ENCODE measurements at regions not wholly inside any gene's neighbourhood (a gene's known extent, or its start where the extent isn't known, plus 50 kb on each side); places are given as distances from the start of the nearest gene placed in this dataset.
"Not testable (repeated sequence)": the region's sequence is repeated elsewhere in the genome, so short reads cannot be mapped to it uniquely, and the experiment has no call there.

- DNase-seq: no peak
- CTCF ChIA-PET: no interaction called here
- POLR2A ChIA-PET: no interaction called here
Observed at GRCh38 chr14:38553586-38553985, 297.7 kb upstream of the CLEC14A start.

GRCh38 chr14:38549564-38549963, 293.7 kb upstream of the CLEC14A start:
- peak; percentile 1 to 66 (median 26) for DNase-seq
- Histone ChIP-seq H3K27me3 (replicated peaks in 2 of 5; ENCODE audit: control insufficient read depth in 4 of 5, insufficient read depth in 5 of 5, low read length in 4 of 5) (no peaks in the 10 kb centered on the region), H3K4me3 (ENCODE audit: control insufficient read depth in 1 of 7, extremely low read depth in 1 of 7, insufficient read depth in 4 of 7, low read depth in 2 of 7, low read length in 6 of 7) (no peak overlapping the region), H3K36me3 (ENCODE audit: control insufficient read depth in 4 of 4, insufficient read depth in 4 of 4, low read length in 3 of 4) (no peaks in the 10 kb centered on the region), H3K4me1 (ENCODE audit: control extremely low read depth in 1 of 4, control insufficient read depth in 4 of 4, insufficient read depth in 4 of 4, low read length in 3 of 4) (peaks cover 2 to 14% (median 11%) of the 10 kb centered on the region in 4 experiments), H3K27ac (ENCODE audit: insufficient read depth in 1 of 2, low read depth in 1 of 2, low read length in 2 of 2, poor library complexity in 1 of 2, severe bottlenecking in 2 of 2) (no peak overlapping the region), H3K9me3 (ENCODE audit: control extremely low read depth in 1 of 5, control insufficient read depth in 4 of 5, insufficient read depth in 2 of 5, low read depth in 1 of 5, low read length in 4 of 5) (no peaks in the 10 kb centered on the region)
- ChIA-PET POLR2A (no interaction called here), CTCF (no interaction called here)
- no CpG with 5 or more reads among the region's 4 CpGs for WGBS (ENCODE audit: insufficient coverage)

More at GRCh38 chr14:38553586-38553985, 297.7 kb upstream of the CLEC14A start:
- H3K27me3 ChIP-seq (replicated peaks in 2 of 5; ENCODE audit: control insufficient read depth in 4 of 5, insufficient read depth in 5 of 5, low read length in 4 of 5): no peaks in the 10 kb centered on the region
- peaks cover 2 to 14% (median 9%) of the 10 kb centered on the region in 4 experiments for H3K4me1 ChIP-seq (ENCODE audit: control extremely low read depth in 1 of 4, control insufficient read depth in 4 of 4, insufficient read depth in 4 of 4, low read length in 3 of 4)
- no peak overlapping the region for H3K27ac ChIP-seq (ENCODE audit: insufficient read depth in 1 of 2, low read depth in 1 of 2, low read length in 2 of 2, poor library complexity in 1 of 2, severe bottlenecking in 2 of 2)
- H3K36me3 ChIP-seq (ENCODE audit: control insufficient read depth in 4 of 4, insufficient read depth in 4 of 4, low read length in 3 of 4): no peaks in the 10 kb centered on the region
- peaks cover 0 to under 1% (median 0%) of the 10 kb centered on the region in 5 experiments for H3K9me3 ChIP-seq (ENCODE audit: control extremely low read depth in 1 of 5, control insufficient read depth in 4 of 5, insufficient read depth in 2 of 5, low read depth in 1 of 5, low read length in 4 of 5)
- no peak overlapping the region for H3K4me3 ChIP-seq (ENCODE audit: control insufficient read depth in 1 of 7, extremely low read depth in 1 of 7, insufficient read depth in 4 of 7, low read depth in 2 of 7, low read length in 6 of 7)

- ChIA-PET CTCF (no interaction called here), POLR2A (no interaction called here)
- Histone ChIP-seq H3K4me1 (ENCODE audit: control extremely low read depth in 1 of 4, control insufficient read depth in 4 of 4, insufficient read depth in 4 of 4, low read length in 3 of 4) (peaks cover 2 to 14% (median 11%) of the 10 kb centered on the region in 4 experiments), H3K36me3 (ENCODE audit: control insufficient read depth in 4 of 4, insufficient read depth in 4 of 4, low read length in 3 of 4) (no peaks in the 10 kb centered on the region), H3K27me3 (replicated peaks in 2 of 5; ENCODE audit: control insufficient read depth in 4 of 5, insufficient read depth in 5 of 5, low read length in 4 of 5) (no peaks in the 10 kb centered on the region), H3K9me3 (ENCODE audit: control extremely low read depth in 1 of 5, control insufficient read depth in 4 of 5, insufficient read depth in 2 of 5, low read depth in 1 of 5, low read length in 4 of 5) (no peaks in the 10 kb centered on the region), H3K27ac (ENCODE audit: insufficient read depth in 1 of 2, low read depth in 1 of 2, low read length in 2 of 2, poor library complexity in 1 of 2, severe bottlenecking in 2 of 2) (no peak overlapping the region), H3K4me3 (ENCODE audit: control insufficient read depth in 1 of 7, extremely low read depth in 1 of 7, insufficient read depth in 4 of 7, low read depth in 2 of 7, low read length in 6 of 7) (no peak overlapping the region)
- no peak for DNase-seq
- WGBS (ENCODE audit: insufficient coverage): 67% methylated on average over 1 of the region's 2 CpGs
Observed at GRCh38 chr14:38547961-38548490, 292.1 kb upstream of the CLEC14A start.

- Histone ChIP-seq H3K36me3 (ENCODE audit: control insufficient read depth in 4 of 4, insufficient read depth in 4 of 4, low read length in 3 of 4) (no peaks in the 10 kb centered on the region), H3K4me3 (ENCODE audit: control insufficient read depth in 1 of 7, extremely low read depth in 1 of 7, insufficient read depth in 4 of 7, low read depth in 2 of 7, low read length in 6 of 7) (no peak overlapping the region), H3K27ac (ENCODE audit: insufficient read depth in 1 of 2, low read depth in 1 of 2, low read length in 2 of 2, poor library complexity in 1 of 2, severe bottlenecking in 2 of 2) (no peak overlapping the region), H3K9me3 (ENCODE audit: control extremely low read depth in 1 of 5, control insufficient read depth in 4 of 5, insufficient read depth in 2 of 5, low read depth in 1 of 5, low read length in 4 of 5) (no peaks in the 10 kb centered on the region), H3K4me1 (ENCODE audit: control extremely low read depth in 1 of 4, control insufficient read depth in 4 of 4, insufficient read depth in 4 of 4, low read length in 3 of 4) (peaks cover 2 to 14% (median 11%) of the 10 kb centered on the region in 4 experiments), H3K27me3 (replicated peaks in 2 of 5; ENCODE audit: control insufficient read depth in 4 of 5, insufficient read depth in 5 of 5, low read length in 4 of 5) (no peaks in the 10 kb centered on the region)
- ChIA-PET CTCF (no interaction called here), POLR2A (no interaction called here)
- no peak for DNase-seq
- 83% methylated on average over 2 of the region's 2 CpGs for WGBS (ENCODE audit: insufficient coverage)
Observed at GRCh38 chr14:38546932-38547551, 291.1 kb upstream of the CLEC14A start.

- WGBS (ENCODE audit: insufficient coverage): 83% methylated on average over 1 of the region's 2 CpGs
- Histone ChIP-seq H3K27ac (ENCODE audit: insufficient read depth in 1 of 2, low read depth in 1 of 2, low read length in 2 of 2, poor library complexity in 1 of 2, severe bottlenecking in 2 of 2) (no peak overlapping the region), H3K36me3 (ENCODE audit: control insufficient read depth in 4 of 4, insufficient read depth in 4 of 4, low read length in 3 of 4) (no peaks in the 10 kb centered on the region), H3K9me3 (ENCODE audit: control extremely low read depth in 1 of 5, control insufficient read depth in 4 of 5, insufficient read depth in 2 of 5, low read depth in 1 of 5, low read length in 4 of 5) (no peaks in the 10 kb centered on the region), H3K4me1 (ENCODE audit: control extremely low read depth in 1 of 4, control insufficient read depth in 4 of 4, insufficient read depth in 4 of 4, low read length in 3 of 4) (peaks cover 2 to 9% (median 6%) of the 10 kb centered on the region in 4 experiments), H3K4me3 (ENCODE audit: control insufficient read depth in 1 of 7, extremely low read depth in 1 of 7, insufficient read depth in 4 of 7, low read depth in 2 of 7, low read length in 6 of 7) (no peak overlapping the region), H3K27me3 (replicated peaks in 2 of 5; ENCODE audit: control insufficient read depth in 4 of 5, insufficient read depth in 5 of 5, low read length in 4 of 5) (no peaks in the 10 kb centered on the region)
- POLR2A ChIA-PET: no interaction called here
- DNase-seq: no peak
- CTCF ChIA-PET: no interaction called here
Observed at GRCh38 chr14:38544776-38545175, 288.9 kb upstream of the CLEC14A start.

GRCh38 chr14:38543851-38544250, 288.0 kb upstream of the CLEC14A start:
- H3K4me3 ChIP-seq (ENCODE audit: control insufficient read depth in 1 of 7, extremely low read depth in 1 of 7, insufficient read depth in 4 of 7, low read depth in 2 of 7, low read length in 6 of 7); H3K27ac ChIP-seq (ENCODE audit: insufficient read depth in 1 of 2, low read depth in 1 of 2, low read length in 2 of 2, poor library complexity in 1 of 2, severe bottlenecking in 2 of 2); POLR2A ChIA-PET; H3K4me1 ChIP-seq (ENCODE audit: control extremely low read depth in 1 of 4, control insufficient read depth in 4 of 4, insufficient read depth in 4 of 4, low read length in 3 of 4); CTCF ChIA-PET; DNase-seq; H3K9me3 ChIP-seq (ENCODE audit: control extremely low read depth in 1 of 5, control insufficient read depth in 4 of 5, insufficient read depth in 2 of 5, low read depth in 1 of 5, low read length in 4 of 5); H3K36me3 ChIP-seq (ENCODE audit: control insufficient read depth in 4 of 4, insufficient read depth in 4 of 4, low read length in 3 of 4); H3K27me3 ChIP-seq (replicated peaks in 2 of 5; ENCODE audit: control insufficient read depth in 4 of 5, insufficient read depth in 5 of 5, low read length in 4 of 5): not testable (repeated sequence)
- 89% methylated on average over 3 of the region's 5 CpGs for WGBS (ENCODE audit: insufficient coverage)

GRCh38 chr14:38538053-38538452, 282.2 kb upstream of the CLEC14A start:
- CTCF ChIA-PET; H3K4me1 ChIP-seq (ENCODE audit: control extremely low read depth in 1 of 4, control insufficient read depth in 4 of 4, insufficient read depth in 4 of 4, low read length in 3 of 4); H3K4me3 ChIP-seq (ENCODE audit: control insufficient read depth in 1 of 7, extremely low read depth in 1 of 7, insufficient read depth in 4 of 7, low read depth in 2 of 7, low read length in 6 of 7); H3K9me3 ChIP-seq (ENCODE audit: control extremely low read depth in 1 of 5, control insufficient read depth in 4 of 5, insufficient read depth in 2 of 5, low read depth in 1 of 5, low read length in 4 of 5); DNase-seq; H3K27me3 ChIP-seq (replicated peaks in 2 of 5; ENCODE audit: control insufficient read depth in 4 of 5, insufficient read depth in 5 of 5, low read length in 4 of 5); H3K36me3 ChIP-seq (ENCODE audit: control insufficient read depth in 4 of 4, insufficient read depth in 4 of 4, low read length in 3 of 4); POLR2A ChIA-PET; H3K27ac ChIP-seq (ENCODE audit: insufficient read depth in 1 of 2, low read depth in 1 of 2, low read length in 2 of 2, poor library complexity in 1 of 2, severe bottlenecking in 2 of 2): not testable (repeated sequence)
- 82% methylated on average over 3 of the region's 5 CpGs for WGBS (ENCODE audit: insufficient coverage)
